ENCODE measurements at regions not wholly inside any gene's neighbourhood (a gene's known extent, or its start where the extent isn't known, plus 50 kb on each side); places are given as distances from the start of the nearest gene placed in this dataset.

DNA sequence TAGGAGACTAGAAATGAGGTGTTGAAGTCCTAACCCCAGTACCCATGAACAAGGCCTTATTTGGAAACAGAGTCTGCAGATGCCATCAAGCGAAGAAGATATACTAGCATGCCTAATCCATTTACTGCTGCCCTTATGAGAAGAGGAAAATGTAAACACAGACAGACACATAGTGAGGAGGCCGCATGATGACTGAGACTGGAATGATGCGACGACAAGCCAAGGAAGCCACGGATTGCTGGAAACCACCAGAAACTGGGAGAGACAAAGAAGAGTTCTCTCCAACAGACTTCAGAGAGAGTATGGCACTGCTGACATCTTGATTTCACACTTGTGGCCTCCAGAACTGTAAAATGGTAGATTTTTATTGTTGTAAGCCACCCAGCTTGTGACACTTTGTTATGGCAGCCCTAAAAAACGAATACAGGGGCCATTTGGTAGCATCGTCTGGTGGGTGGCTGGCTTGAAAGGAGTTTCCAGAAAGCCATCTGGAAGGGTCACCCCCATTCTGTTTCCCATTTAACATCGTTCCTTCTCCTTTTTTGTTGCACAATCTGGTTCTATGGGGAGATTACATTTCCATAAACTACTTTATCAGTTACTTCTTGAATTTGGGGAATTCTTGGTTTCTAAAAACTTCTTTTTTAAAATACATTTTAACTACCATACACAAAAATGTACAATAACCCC is 193.1 kb downstream of the HSD17B3 start:
- Histone ChIP-seq H3K23me2 (ENCODE audit: low read depth, low read length) (no peaks in the 10 kb centered on the region), H3K4me3 (ENCODE audit: extremely low read depth in 1 of 4, insufficient read depth in 2 of 4, low read depth in 3 of 4, low read length in 4 of 4) (no peak overlapping the region), H3K9me3 (ENCODE audit: insufficient read depth in 2 of 2, low read depth in 1 of 2, low read length in 1 of 2) (no peaks in the 10 kb centered on the region), H2BK15ac (ENCODE audit: low read length) (no peak overlapping the region), H2BK5ac (ENCODE audit: low read depth, low read length) (no peak overlapping the region), H2AK5ac (ENCODE audit: low read depth, low read length) (no peak overlapping the region), H3K36me3 (ENCODE audit: control insufficient read depth in 2 of 4, insufficient read depth in 4 of 4, low read length in 3 of 4) (no peaks in the 10 kb centered on the region), H2AFZ (ENCODE audit: low read length) (no peak overlapping the region), H2BK12ac (ENCODE audit: low read depth, low read length) (no peak overlapping the region), H4K8ac (ENCODE audit: extremely low read depth, insufficient read depth, low read length) (no peak overlapping the region), H3K4me1 (replicated peaks in 1 of 4; ENCODE audit: control insufficient read depth in 3 of 4, insufficient read depth in 4 of 4, low read length in 3 of 4) (no peaks in the 10 kb centered on the region), H3K9ac (replicated peaks in 1 of 4; ENCODE audit: extremely low read depth in 1 of 4, low read depth in 3 of 4, low read length in 3 of 4) (no peak overlapping the region), H4K91ac (replicated peaks; ENCODE audit: insufficient read length, low read length) (no peak overlapping the region), H3K23ac (ENCODE audit: insufficient read length) (no peak overlapping the region), H3K79me1 (ENCODE audit: low read depth, low read length) (no peaks in the 10 kb centered on the region), H3K79me2 (ENCODE audit: control insufficient read depth in 1 of 2, insufficient read depth in 2 of 2, low read length in 2 of 2) (no peaks in the 10 kb centered on the region), H3K56ac (replicated peaks; ENCODE audit: insufficient read length, low read depth, low read length) (no peak overlapping the region), H4K5ac (ENCODE audit: insufficient read length, low read depth, low read length) (no peak overlapping the region), H3K27me3 (replicated peaks in 1 of 4; ENCODE audit: control insufficient read depth in 3 of 4, extremely low read depth in 1 of 4, insufficient read depth in 3 of 4, low read length in 3 of 4) (no peaks in the 10 kb centered on the region), H4K20me1 (replicated peaks in 1 of 2; ENCODE audit: control insufficient read depth in 1 of 2, insufficient read depth in 2 of 2, low read length in 2 of 2) (no peaks in the 10 kb centered on the region), H3K4ac (replicated peaks; ENCODE audit: insufficient read length, low read depth, low read length) (no peak overlapping the region), H2BK120ac (replicated peaks; ENCODE audit: low read depth, low read length) (no peak overlapping the region), H3K27ac (ENCODE audit: low read depth, low read length) (no peak overlapping the region), H3K4me2 (ENCODE audit: insufficient read depth in 1 of 2, low read depth in 2 of 2, low read length in 2 of 2) (no peak overlapping the region), H3K18ac (ENCODE audit: extremely low read depth, low read length) (no peak overlapping the region), H3K14ac (ENCODE audit: insufficient read length) (no peak overlapping the region), H2BK20ac (ENCODE audit: low read length) (0 out of 2 replicates have a peak overlapping the region, but pooled peaks have one; percentile 61)
- FAIRE-seq (no peak), DNase-seq (ENCODE audit: low read depth in 1 of 2, low spot score in 2 of 2) (no peak)
- ChIA-PET POLR2A (ENCODE audit: partially characterized antibody) (no interaction called here), CTCF (ENCODE audit: partially characterized antibody) (interaction anchor here (0.8 to 1.2 kb wide), 2 partner anchors 19 to 36 kb away, joined by 3 read pairs; no protein-coding TSS in a partner anchor)
- WGBS, 2 experiments (ENCODE audit: extremely low coverage in 1 of 2, insufficient coverage in 1 of 2, insufficient read length in 1 of 2, insufficient replicate concordance in 2 of 2, low coverage in 1 of 2, low lambda C conversion rate in 2 of 2, missing lambda C conversion rate in 1 of 2) = 86% methylated on average over 8 of the region's 8 CpGs; no CpG with 5 or more reads in 1 of the 2 experiments
- TF ChIP-seq EP300 (IDR thresholded peaks at IDR 0.05; ENCODE audit: borderline replicate concordance in 1 of 2, low read depth in 2 of 2, low read length in 2 of 2) (no peak), PHF8 (conservative IDR thresholded peaks at IDR 0.05; ENCODE audit: low read depth, low read length) (no peak), CBX8 (IDR thresholded peaks at IDR 0.05; ENCODE audit: borderline replicate concordance, low read depth, low read length) (no peak), TCF12 (IDR thresholded peaks at IDR 0.05; ENCODE audit: low read depth, low read length) (no peak), RBBP5 (IDR thresholded peaks at IDR 0.05; ENCODE audit: borderline replicate concordance, low read depth, low read length) (no peak), RAD21 (IDR thresholded peaks at IDR 0.05 in 1 of 2, conservative IDR thresholded peaks at IDR 0.05 in 1 of 2; ENCODE audit: low read depth in 2 of 2, low read length in 2 of 2) (no peak), SIX5 (IDR thresholded peaks at IDR 0.05; ENCODE audit: low read depth, low read length) (no peak), EZH2 (IDR thresholded peaks at IDR 0.05; ENCODE audit: low read depth, low read length, severe bottlenecking) (no peak), HDAC2 (IDR thresholded peaks at IDR 0.05; ENCODE audit: borderline replicate concordance in 1 of 2, low read depth in 2 of 2, low read length in 2 of 2) (no peak)
- TF ChIP-seq, protein P1, sequence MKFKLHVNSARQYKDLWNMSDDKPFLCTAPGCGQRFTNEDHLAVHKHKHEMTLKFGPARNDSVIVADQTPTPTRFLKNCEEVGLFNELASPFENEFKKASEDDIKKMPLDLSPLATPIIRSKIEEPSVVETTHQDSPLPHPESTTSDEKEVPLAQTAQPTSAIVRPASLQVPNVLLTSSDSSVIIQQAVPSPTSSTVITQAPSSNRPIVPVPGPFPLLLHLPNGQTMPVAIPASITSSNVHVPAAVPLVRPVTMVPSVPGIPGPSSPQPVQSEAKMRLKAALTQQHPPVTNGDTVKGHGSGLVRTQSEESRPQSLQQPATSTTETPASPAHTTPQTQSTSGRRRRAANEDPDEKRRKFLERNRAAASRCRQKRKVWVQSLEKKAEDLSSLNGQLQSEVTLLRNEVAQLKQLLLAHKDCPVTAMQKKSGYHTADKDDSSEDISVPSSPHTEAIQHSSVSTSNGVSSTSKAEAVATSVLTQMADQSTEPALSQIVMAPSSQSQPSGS (IDR thresholded peaks at IDR 0.05; ENCODE audit: low read length) = no peak
